Mesothelial cell of epicardium (in vitro differentiated cells): ENCODE measurements at regions not wholly inside any gene's neighbourhood (a gene's known extent, or its start where the extent isn't known, plus 50 kb on each side); places are given as distances from the start of the nearest gene placed in this dataset.

Source experiments
- DNase-seq, 2 experiments: peaks; one replicate each; pipeline ENCODE4 v3.0.0; 2021; ENCODE audit warnings: low spot score in 2 of 2; ENCODE audit not compliant: unreplicated experiment in 2 of 2
- H3K27ac Mint-ChIP-seq: 2 replicates; pipeline ENCODE4 v1.8.0; 2021; ENCODE audit warnings: mixed read lengths
- H3K27me3 Mint-ChIP-seq: 2 replicates; pipeline ENCODE4 v1.8.0; 2021; ENCODE audit warnings: low read depth, mixed read lengths
- H3K36me3 Mint-ChIP-seq: 2 replicates; pipeline ENCODE4 v1.8.0; 2021; ENCODE audit warnings: mixed read lengths
- H3K4me1 Mint-ChIP-seq: 2 replicates; pipeline ENCODE4 v1.8.0; 2021; ENCODE audit warnings: mixed read lengths
- H3K4me3 Mint-ChIP-seq: 2 replicates; pipeline ENCODE4 v1.8.0; 2021; ENCODE audit warnings: mild to moderate bottlenecking, moderate library complexity, mixed read lengths
- H3K9me3 Mint-ChIP-seq: 2 replicates; pipeline ENCODE4 v1.8.0; 2021; ENCODE audit warnings: mixed read lengths
- TF ChIP-seq, protein P1 (sequence below): fragments of 200-600 bp; sonication (generic); IDR thresholded peaks from one replicate; pipeline ENCODE4 v1.5.0; 2021; ENCODE audit warnings: antibody characterized with exemption; ENCODE audit not compliant: unreplicated experiment

GRCh38 chr10:8417631-8418030, 363.1 kb downstream of the GATA3 start:
- no peaks in the 10 kb centered on the region for H3K27me3 Mint-ChIP-seq
- no peak overlapping the region for H3K27ac Mint-ChIP-seq
- H3K4me1 Mint-ChIP-seq = peaks cover 4% of the 10 kb centered on the region
- H3K4me3 Mint-ChIP-seq = no peak overlapping the region
- H3K36me3 Mint-ChIP-seq = no peaks in the 10 kb centered on the region
- H3K9me3 Mint-ChIP-seq = peaks cover 3% of the 10 kb centered on the region
- no peak for DNase-seq
- TF ChIP-seq, protein P1, sequence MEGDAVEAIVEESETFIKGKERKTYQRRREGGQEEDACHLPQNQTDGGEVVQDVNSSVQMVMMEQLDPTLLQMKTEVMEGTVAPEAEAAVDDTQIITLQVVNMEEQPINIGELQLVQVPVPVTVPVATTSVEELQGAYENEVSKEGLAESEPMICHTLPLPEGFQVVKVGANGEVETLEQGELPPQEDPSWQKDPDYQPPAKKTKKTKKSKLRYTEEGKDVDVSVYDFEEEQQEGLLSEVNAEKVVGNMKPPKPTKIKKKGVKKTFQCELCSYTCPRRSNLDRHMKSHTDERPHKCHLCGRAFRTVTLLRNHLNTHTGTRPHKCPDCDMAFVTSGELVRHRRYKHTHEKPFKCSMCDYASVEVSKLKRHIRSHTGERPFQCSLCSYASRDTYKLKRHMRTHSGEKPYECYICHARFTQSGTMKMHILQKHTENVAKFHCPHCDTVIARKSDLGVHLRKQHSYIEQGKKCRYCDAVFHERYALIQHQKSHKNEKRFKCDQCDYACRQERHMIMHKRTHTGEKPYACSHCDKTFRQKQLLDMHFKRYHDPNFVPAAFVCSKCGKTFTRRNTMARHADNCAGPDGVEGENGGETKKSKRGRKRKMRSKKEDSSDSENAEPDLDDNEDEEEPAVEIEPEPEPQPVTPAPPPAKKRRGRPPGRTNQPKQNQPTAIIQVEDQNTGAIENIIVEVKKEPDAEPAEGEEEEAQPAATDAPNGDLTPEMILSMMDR = no peak

GRCh38 chr10:8418631-8419030, 364.1 kb downstream of the GATA3 start:
- H3K27me3 Mint-ChIP-seq = no peaks in the 10 kb centered on the region
- no peak for DNase-seq
- H3K4me1 Mint-ChIP-seq = peaks cover 4% of the 10 kb centered on the region
- TF ChIP-seq, protein P1 = no peak
- peaks cover 3% of the 10 kb centered on the region for H3K9me3 Mint-ChIP-seq
- H3K4me3 Mint-ChIP-seq = no peak overlapping the region
- H3K36me3 Mint-ChIP-seq = no peaks in the 10 kb centered on the region
- no peak overlapping the region for H3K27ac Mint-ChIP-seq

- TF ChIP-seq, protein P1 = no peak
- Mint-ChIP-seq H3K36me3 (no peaks in the 10 kb centered on the region), H3K27me3 (no peaks in the 10 kb centered on the region), H3K4me1 (peaks cover 4% of the 10 kb centered on the region), H3K27ac (no peak overlapping the region), H3K9me3 (no peaks in the 10 kb centered on the region), H3K4me3 (no peak overlapping the region)
- DNase-seq = no peak
Observed at GRCh38 chr10:8420182-8420581, 365.7 kb downstream of the GATA3 start.

- Mint-ChIP-seq H3K4me1 (no peaks in the 10 kb centered on the region), H3K9me3 (no peaks in the 10 kb centered on the region), H3K36me3 (no peaks in the 10 kb centered on the region), H3K27me3 (no peaks in the 10 kb centered on the region), H3K27ac (no peak overlapping the region), H3K4me3 (no peak overlapping the region)
- DNase-seq = no peak
- TF ChIP-seq, protein P1 = no peak
Observed at GRCh38 chr10:8424555-8425211, 370.2 kb downstream of the GATA3 start.

GRCh38 chr10:8428654-8429053, 374.2 kb downstream of the GATA3 start:
- Mint-ChIP-seq H3K27me3 (no peaks in the 10 kb centered on the region), H3K4me1 (peaks cover 2% of the 10 kb centered on the region), H3K27ac (no peak overlapping the region), H3K36me3 (no peaks in the 10 kb centered on the region), H3K4me3 (no peak overlapping the region), H3K9me3 (no peaks in the 10 kb centered on the region)
- DNase-seq = no peak
- TF ChIP-seq, protein P1 = no peak

DNA sequence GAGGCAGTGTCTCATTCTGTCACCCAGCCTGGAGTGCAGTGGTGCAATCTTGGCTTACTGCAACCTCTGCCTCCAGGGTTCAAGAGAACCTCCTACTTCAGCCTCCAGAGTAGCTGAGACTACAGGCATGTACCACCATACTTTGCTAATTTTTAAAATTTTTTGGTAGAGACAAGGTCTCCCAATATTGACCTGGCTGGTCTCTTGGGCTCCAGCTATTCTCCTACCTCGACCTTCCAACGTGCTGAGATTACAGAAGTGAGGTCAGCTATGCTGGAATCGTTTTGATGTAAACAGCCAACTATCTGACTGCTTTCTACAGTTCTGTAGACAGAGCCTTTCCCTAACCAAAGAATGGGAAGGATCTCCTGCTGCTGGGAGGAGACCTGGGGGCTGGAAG, 375.8 kb downstream of the GATA3 start:
- H3K4me3 Mint-ChIP-seq = no peak overlapping the region

More for the DNA sequence above, 375.8 kb downstream of the GATA3 start:
- TF ChIP-seq, protein P1 = no peak
- DNase-seq = no peak
- H3K27me3 Mint-ChIP-seq = no peaks in the 10 kb centered on the region
- H3K27ac Mint-ChIP-seq = no peak overlapping the region
- peaks cover 2% of the 10 kb centered on the region for H3K4me1 Mint-ChIP-seq
- H3K36me3 Mint-ChIP-seq = no peaks in the 10 kb centered on the region
- no peaks in the 10 kb centered on the region for H3K9me3 Mint-ChIP-seq
